ENCODE measurements at regions not wholly inside any gene's neighbourhood (a gene's known extent, or its start where the extent isn't known, plus 50 kb on each side); places are given as distances from the start of the nearest gene placed in this dataset.

DNA sequence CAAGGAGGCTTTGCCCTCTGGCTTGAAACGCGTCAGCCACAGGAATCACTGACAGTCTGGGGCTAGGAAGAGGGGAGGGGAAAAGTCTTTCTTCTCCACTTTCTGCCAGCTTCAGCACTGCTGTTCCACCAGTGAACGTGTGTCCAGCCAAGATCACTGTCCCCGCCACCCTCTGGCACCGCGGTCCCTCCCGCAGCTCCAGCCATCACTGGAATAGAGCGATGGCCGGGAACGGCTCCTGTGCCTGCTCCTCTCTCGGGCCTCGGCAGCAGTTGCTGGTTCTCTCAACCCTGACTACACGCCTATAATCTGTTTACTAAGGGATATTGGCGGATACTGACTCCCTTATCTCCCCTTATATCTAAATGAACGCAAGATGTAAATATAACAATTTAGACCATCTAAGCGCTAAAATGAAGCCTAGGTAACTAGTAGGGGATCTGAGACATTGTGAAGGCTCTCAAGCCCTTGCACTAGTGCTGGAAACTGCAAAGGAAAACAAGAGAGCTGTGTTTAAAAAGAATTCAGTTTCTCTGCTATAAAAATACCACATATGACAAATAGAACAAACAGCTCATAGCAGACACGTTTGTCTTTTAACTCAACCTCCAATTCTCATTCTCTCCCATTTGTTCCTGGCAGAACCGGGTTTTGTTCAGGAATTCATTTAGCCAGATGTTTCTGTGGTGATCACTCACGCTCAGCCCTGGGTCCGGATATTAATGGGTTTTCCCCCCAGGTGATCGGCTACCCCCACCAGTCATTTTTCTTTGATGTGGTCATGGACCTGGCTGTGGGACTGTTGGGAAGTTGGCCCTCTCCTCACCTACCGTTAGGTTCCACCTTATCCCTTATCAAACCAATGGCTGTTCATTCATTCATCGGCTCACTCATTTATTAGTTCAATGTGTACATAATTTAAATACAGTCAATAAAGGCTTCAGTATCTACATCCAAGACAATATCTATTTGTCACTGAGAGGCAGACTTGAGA is 149.8 kb downstream of the MED10 start:
- DNase-seq = no peak

DNA sequence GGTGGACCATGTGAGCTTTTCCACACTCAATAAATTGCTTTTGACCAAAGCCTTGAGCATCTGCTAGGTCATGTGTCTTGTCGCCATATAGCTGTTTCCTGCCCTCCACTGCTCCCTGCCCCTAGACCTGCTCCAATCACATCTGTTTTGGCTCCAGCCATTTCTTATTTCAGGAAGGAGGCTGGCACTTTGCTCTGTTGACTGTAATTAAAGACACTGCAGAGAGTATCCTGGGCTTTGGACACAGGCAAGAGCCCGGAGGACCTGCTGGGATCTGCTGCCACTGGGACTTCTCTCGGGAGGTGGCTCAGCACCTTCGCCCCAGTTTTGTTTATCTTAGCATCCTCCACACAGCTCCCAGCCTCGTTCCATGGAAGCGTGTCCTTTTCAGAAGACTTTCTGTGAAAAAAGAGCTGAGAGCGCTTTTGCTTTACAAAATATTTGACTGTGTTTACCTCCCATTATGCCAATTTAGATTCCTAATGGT is 153.2 kb downstream of the MED10 start:
- DNase-seq = no peak

DNA sequence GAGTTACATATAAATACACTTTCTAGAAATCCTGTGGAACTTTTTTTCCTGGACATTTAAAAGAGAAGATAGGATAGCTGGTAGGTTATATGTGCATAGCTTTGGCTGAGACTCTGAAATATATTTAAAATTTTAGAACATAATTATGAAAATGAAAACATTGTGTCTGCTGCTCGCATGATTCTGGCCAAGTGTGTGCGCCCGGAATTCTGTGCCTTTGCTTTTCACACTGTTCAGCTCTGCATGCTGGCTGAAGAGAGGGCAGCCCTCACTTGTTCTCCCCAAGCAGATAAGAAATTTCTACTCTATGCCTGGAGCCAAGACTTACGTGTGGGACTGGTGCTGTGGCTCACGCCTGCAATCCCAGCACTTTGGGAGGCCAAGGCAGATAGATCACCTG is 153.9 kb downstream of the MED10 start:
- DNase-seq = no peak

DNA sequence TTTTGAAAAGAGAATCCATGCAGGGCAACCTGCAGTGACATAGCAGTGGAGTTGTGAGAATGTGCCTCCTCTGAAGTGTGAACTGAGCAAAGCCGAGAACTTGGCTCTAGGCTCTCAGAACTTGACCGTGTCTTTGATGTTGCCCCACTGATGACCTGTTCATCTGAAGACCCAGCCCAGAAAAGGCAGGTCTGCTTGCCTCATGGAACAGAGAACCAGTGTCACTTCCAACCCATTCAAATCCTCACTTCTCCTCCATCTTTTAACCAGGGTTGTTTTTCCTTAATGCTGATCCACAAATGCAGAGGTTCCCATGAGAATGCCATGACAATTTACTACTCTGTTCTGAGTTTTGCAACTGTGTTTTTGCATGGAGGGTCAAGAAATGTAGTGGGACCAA is 155.4 kb downstream of the MED10 start:
- no peak for DNase-seq

DNA sequence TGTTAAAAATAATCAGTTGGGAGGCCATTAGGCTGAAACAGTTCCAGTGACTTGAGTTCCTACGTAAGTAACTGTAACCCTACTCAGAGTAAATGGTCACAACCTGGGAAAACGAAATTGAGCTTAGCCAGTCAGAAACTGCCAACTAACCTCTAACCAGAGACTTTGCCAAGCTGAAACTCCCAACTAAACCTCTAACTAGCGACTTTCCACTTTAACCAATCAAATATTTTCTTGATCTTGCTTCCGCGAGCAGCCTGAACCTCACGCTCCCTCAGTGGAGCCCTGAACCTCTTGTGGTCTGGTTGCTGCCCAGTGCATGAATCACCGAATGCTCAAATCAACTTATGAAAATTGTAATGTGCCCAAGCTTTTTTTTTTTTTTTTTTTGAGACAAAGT is 156.2 kb downstream of the MED10 start:
- no peak for DNase-seq

DNA sequence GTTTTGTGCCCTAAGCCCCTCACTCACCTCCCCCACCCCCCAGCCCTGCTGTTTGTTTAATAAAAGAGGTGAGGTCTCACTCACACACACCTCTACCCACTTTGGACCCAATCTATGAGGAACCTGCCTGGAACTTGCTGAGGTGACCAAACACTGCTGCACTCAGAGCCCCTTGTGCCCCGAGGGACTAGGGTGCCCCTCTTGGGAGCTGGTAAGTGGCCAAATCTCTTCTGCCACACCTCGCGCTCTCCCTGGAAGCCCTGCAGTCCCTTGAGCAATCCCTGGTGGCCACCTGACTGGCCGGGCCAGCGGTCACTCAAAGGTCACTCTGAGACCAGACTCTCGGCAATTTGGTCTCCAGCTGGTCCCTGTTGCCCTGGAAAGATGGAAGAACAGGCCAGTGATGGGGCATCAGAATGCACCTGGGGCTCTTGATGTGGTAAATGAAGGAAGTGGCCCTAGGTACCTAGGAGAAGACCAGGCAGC is 157.2 kb downstream of the MED10 start:
- no peak for DNase-seq

DNA sequence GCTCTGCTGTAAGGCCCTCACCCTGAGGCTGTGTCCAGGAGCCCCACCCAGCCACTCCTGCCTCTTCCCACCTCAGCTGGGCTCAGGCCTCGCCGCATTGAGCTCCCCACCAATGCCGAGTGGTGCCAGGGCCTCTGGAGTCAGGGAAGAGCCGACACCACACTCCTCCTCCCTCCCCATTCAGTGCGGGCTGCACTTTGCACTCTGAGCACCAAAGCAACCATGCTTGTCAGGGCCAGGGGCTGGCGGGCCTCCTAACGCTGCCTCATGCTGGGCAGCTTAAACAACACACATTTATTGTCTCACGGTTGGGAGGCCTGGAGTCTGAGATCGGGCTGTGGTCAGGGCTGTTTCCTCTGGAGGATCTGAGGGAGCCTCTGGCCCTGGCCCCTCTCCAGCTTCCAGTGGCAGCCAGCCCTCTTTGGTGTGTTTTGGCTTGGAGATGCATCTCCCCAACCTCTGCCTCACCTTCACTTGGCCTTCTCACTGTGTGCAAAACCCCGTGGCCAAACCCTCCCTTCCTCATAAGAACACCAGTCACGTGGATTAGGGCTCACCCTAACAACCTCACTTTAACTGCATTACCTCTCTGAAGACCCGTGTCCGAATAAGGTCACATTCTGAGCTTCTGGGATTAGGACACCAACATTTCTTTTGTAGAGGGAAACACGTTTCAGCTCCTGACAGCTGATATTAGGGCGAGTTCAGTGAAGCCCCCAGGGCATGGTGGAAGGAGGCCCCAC is 157.8 kb downstream of the MED10 start:
- no peak for DNase-seq

DNA sequence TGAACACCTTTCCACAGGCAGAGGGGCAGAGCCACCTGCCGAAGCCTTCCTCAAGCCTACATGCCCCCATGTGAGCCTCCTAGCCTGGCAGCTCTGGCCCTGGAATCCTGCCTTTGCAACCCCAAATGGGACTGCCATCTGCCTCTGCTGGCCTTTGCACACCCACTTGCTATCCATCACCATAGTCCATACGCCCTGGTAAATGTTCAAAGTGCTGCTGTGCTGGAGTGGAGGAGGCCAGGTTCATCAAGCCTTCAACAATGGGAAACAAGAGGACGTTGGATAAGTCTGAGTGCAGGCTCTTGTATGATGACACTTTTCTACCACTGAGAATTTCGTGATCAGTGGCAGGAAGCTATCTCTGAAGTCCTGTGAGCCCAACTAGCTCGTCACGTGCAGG is 159.8 kb downstream of the MED10 start:
- no peak for DNase-seq

DNA sequence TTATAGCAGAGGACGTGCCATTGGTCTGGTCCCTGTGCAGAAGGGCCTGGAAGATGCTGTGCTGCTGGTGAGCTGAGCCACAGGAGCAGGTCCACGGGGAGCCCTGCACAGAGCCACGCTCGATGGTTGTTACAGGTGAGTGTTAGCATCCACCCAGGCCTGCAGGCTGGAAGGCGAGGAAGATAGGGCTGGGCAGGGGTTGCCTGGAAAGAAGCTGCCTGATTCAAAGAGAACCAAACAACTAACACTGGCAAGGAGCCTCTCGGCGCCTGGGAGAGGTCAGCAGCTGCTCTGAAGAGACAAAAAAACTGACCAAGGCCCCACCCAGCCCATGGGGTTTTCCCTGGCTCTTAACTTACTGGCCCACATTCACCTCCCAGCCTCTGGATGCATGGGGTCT is 160.2 kb downstream of the MED10 start:
- DNase-seq = no peak

DNA sequence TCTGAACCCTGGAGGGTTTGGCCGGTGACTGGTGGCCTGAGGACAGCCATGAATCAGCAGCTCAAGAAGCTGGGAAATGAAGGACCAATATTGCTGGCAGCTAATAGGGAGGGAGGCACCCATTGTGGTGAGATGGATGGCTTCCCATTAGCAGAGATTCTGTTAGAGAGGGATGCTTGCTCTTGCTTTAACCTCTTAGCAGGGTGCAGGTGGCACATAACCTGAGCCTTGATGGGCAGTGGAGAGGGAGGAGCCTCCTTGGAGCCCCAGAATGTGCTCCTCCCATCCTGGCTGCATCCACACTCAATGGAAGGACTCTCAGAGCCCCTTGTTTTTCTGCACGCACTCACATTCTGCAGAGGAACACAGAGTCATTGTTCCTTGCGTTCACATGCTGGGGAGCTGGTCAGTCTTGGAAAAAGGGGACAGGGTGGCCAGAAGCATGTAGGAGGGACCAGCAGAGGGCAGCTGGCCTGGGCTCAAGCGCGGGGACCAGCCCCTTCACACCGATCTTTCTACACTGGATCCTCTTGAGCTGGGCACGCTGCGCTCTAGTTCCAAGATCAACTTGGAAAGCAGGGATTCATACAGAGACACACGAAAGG is 161.8 kb downstream of the MED10 start:
- no peak for DNase-seq

DNA sequence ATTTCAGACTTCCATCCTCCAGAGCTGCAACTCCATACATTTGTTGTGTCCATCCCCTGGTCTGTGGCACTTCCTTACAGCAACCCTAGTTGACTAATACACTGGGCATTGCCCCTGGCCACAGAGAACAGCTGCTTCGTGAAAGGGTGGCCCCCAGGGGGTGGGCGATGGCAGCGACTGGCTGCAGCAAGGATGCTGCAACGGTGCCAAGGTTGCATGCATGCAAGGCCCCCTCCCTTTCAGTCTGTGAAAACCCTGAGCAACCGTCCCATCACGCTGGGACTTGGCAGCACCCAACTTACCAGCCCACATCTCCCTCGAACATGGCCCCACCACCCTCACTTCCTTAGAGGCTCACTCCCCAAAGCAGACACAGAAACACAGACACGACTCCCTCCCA is 162.5 kb downstream of the MED10 start:
- DNase-seq = no peak

DNA sequence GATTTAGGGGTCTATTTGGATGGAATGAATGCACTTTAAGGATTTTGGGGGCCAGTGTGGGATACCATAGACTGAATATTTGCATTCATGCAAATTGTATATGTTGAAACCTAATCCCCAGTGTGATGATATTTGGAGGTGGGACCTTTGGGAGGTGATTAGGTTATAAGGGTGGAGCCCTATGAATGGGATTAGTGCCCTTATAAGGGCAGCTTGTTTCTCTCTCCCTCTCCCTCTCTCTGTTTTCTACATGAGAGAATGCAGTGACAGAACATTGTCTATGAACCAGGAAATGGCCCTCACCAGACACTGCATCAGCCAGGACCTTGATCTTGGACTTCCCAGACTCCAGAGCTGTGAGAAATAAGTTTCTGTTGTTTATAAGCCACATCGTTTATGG is 166.1 kb downstream of the MED10 start:
- no peak for DNase-seq

DNA sequence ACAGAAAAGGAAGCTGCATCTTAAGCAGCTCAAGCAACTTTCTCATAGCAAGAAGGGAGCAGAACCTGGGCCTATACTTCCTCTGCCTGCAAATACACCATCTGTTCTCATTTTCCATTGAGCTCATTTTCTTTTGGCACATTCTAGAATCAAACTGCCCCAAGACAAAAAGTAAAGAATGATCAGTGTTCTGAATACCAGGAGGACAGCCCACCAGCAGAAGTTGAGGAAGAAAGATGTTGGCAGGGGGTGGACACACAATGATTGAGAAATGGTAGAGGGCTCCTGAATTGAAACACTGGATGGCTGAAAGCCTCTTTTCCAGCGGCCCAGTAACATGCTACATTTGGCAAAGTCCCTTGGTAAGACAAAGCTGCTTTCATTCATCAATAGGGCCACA is 171.8 kb downstream of the MED10 start:
- DNase-seq = no peak

DNA sequence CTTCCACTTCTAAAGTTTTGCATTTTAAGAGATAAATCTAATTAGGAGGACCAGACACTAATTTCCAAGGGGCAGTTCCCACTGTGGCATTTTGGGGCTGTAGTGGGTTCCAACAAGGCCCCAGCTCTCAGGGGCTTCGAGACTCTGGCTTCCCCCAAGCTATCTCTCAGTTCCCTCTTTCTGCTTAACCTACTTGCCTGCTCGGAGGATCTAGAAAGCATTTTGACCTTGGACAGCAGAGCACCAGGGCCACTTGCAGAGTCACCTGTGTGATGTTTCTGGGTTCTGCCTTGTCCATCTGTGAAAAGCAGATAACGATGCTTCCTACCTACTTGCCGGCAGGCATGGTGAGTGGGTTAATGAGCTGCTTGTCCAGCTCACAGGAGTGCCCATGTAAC is 175.4 kb downstream of the MED10 start:
- no peak for DNase-seq

DNA sequence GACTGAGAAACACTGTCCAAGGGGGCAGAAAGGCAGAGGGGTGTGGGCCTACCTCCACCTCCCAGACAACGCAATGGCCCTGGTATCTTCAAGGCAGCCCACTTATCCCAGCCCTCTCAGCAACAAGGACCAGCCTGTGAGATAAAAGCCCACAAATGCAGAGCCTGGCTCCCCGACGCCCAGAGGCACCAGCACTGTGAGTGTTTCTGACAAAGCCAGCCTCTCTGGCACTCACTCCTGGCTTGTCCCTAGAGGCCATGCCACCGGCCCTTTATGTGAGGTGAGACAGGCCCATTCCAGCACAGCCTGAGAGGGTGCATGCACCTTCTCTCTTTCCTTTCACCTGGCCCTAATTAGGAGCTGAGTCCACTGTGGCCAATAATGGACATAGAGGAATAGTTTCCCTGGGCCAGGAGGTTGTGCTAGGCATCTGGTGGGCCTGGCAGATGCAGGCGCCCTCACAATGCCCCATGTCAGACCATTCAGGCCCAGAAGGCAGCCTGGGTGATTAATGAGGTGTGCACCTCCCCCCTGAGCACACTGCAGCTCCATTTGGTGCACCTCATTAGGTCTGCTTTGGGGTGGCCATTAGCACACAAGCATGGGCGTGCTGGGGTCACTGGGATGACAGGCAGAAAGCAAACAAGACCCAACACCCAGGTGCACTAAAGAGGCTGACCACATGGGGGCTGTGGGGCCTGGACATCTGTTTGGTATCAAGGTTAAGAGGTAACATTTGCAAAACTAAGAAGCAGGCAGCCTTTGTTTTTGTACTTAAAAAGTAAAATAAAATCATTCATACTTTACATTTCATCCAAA is 176.0 kb downstream of the MED10 start:
- DNase-seq = no peak

DNA sequence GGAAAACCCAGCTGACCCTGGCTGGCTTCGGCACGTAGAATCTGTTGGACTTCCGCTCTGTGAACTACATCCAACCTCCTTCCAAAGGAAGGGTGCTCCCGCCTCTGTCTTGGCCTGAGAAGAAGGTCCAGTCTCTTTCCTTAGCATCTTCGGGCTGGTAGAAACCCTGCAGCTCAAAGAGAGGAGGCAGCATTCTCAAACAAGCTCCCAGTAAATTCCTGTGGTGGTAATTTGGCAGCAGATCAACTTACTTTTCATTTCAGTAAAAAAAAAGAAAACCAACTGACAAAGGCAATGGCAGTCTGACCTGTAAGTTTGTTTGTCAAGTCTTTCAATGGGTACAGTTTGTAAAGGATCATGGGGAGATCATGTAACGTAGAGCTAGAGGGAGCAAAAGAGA is 176.7 kb downstream of the MED10 start:
- DNase-seq = no peak

DNA sequence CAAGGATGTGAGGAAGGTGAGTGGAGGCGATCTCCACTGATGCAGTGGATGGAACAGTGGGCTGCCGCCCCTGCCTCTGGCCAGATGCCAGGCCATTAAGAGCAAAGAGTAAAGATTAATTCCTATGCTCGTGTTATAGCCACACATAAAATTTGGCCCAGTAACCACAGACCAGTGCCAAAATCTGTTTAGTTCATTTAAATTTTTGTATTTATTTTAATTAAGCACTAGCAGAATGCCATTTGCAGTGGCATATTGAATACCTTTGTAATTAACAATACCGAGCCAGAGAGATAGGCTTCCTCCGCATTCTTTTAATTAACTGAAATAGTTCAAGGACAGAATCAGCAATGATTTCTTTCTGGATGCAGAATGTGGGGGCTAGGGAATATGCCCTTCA is 179.8 kb downstream of the MED10 start:
- DNase-seq = no peak

DNA sequence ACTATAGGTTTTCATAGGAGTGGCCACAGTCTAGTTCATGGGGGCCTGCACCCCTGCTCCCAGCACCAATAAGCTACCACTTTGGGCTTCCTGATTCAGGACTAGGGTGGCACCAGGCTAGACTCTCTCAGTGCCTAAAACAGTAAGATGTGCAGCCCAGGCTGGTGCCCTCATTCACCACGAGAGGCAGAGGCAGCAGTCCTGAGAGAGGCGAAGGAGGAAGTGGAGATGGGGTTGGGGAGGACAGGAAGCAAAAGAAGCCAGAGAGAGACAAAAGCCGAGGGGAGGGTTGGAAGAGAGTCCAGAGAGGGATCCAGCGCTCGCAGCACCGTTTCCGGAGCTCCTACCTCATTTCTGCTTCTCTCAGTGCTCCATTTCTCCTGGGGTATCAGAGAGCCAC is 180.9 kb downstream of the MED10 start:
- no peak for DNase-seq

DNA sequence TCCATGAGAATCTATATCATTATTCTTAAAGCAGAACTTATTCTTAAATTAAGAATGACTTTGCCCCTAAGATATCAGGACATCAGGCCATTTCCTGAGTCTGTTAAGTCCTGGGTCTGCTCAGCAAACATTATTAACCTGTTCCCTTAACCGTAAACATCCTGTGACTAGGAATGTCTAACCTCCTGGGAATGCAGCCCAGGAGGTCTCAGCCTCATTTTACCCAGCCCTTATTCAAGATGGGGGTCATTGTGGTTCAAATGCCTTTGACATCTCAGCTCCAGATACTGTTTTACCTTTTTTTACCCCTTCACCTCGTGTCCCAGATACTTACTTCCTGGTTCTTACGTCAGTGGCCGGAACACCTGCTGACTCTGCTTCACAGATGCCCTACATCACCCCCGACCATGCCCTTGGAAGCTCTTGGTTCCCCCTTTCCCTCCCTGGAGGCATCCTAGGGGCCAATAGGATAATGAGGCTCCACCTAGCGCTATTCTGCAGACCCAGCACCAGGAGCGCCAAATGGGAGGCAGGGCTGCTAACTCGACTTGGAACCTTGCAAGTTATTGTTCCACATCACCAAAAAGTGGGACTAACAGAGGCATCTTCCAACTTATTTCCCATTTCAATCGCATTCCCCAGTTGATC is 182.5 kb downstream of the MED10 start:
- DNase-seq = no peak

DNA sequence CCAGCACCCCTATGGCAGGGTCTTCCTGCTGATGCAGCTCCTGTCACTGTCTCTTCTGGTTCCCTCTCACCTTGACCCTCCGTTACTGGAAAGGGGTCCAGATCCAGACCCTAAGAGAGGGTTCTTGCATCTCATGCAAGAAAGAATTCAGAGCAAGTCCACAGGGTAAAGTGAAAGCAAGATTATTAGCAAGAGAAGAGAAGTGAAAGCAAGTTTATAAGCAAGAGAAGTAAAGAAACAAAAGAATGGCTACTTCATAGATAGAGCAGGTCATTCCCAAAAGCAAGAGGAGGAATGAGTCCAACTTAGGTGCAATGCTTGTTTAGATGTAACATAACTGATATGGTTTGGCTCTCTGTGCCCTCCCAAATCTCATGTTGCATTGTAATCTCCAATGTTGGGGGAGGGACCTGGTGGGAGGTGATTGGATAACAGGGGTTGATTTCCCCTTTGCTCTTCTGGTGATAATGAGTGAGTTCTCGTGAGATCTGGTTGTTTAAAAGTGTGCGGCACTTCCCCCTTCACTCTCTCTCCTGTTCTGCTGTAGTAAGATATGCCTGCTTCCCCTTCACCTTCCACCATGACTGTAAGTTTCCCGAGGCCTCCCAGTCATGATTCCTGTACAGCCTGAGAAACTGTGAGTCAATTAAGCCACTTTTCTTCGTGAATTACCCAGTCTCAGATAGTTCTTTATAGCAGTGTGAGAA is 183.3 kb downstream of the MED10 start:
- no peak for DNase-seq

DNA sequence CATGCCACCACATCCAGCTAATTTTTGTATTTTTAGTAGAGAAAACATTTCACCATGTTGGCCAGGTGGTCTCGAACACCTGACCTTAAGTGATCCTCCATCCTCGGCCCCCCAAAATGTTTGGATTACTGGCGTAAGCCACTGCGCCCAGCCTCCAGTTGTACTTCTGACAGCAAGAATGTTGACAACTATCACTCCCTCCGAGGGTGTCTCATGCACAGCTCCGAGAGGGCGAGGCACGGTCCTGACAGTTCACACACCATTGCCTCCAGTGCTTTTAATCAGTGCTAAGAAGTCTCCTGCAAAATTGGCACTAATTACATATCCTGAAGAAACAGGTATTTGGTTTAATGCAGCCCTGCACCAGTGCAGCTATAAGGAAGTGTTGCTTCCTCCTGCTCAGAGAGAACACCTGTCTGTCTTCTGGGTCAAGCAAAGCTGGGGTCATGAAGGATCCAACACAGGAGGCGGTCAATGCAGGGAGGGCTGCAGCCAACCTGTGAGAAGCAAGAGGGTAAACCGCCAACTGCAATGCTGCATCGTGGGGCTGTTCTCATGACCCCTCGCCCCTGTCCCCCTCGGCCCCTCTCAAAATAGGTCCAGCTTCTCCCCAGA is 184.0 kb downstream of the MED10 start:
- DNase-seq = no peak
